PC-9 (cell line): ENCODE measurements at regions not wholly inside any gene's neighbourhood (a gene's known extent, or its start where the extent isn't known, plus 50 kb on each side); places are given as distances from the start of the nearest gene placed in this dataset.
"Not testable (repeated sequence)": the region's sequence is repeated elsewhere in the genome, so short reads cannot be mapped to it uniquely, and the experiment has no call there.

Source experiments
- BruUV-seq: library from RNA; stranded (reverse); fragments of 400-500 nt; replicated peaks from 2 replicates; lab custom pipeline; 2021; lab: Mats Ljungman, UMichigan
- CTCF ChIA-PET: fragments of 300-600 bp; sonication (Branson Sonifier 250); formaldehyde crosslinking; loops from one replicate; lab custom pipeline; 2022; ENCODE audit warnings: antibody characterized with exemption; lab: Charles Lee
- POLR2A ChIA-PET: fragments of 300-600 bp; sonication (Branson Sonifier 250); formaldehyde crosslinking; loops from one replicate; lab custom pipeline; 2022; ENCODE audit warnings: antibody characterized with exemption; ENCODE audit not compliant: unreplicated experiment; lab: Charles Lee
- DNase-seq, 2 experiments: peaks; one replicate each; pipeline versions ENCODE4 v3.0.0 to v3.0.0-alpha.2; 2015 to 2022; ENCODE audit warnings: mixed read lengths in 1 of 2
- H2AFZ ChIP-seq: fragments of 200-600 bp; sonication (generic); 2 replicates; pipeline ENCODE4 v1.8.1; 2017; ENCODE audit warnings: antibody characterized with exemption
- H3F3A ChIP-seq: fragments of 200-600 bp; sonication (generic); 2 replicates; pipeline ENCODE4 v1.8.1; 2017; ENCODE audit warnings: antibody characterized with exemption, mild to moderate bottlenecking, low read depth; ENCODE audit not compliant: insufficient read depth
- H3K27ac ChIP-seq: fragments of 200-600 bp; sonication (generic); 2 replicates; pipeline ENCODE4 v1.6.1; 2016; ENCODE audit warnings: mixed run types
- H3K27me3 ChIP-seq: fragments of 200-600 bp; sonication (generic); 2 replicates; pipeline ENCODE4 v1.6.1; 2016; ENCODE audit warnings: low read depth, mixed run types; ENCODE audit not compliant: insufficient read depth
- H3K36me3 ChIP-seq: fragments of 200-600 bp; sonication (generic); 2 replicates; pipeline ENCODE4 v1.6.1; 2016; ENCODE audit warnings: low read depth, mixed run types
- H3K4me1 ChIP-seq: fragments of 200-600 bp; sonication (generic); replicated peaks from 2 replicates; pipeline ENCODE4 v1.6.1; 2016; ENCODE audit warnings: mixed run types; ENCODE audit not compliant: insufficient read depth
- H3K4me2 ChIP-seq: fragments of 200-600 bp; sonication (generic); 2 replicates; pipeline ENCODE4 v1.6.1; 2017; ENCODE audit warnings: mixed run types
- H3K4me3 ChIP-seq: fragments of 200-600 bp; sonication (generic); 2 replicates; pipeline ENCODE4 v1.6.1; 2016; ENCODE audit warnings: mixed run types
- H3K79me2 ChIP-seq: fragments of 200-600 bp; sonication (generic); 2 replicates; pipeline ENCODE4 v1.6.1; 2017; ENCODE audit warnings: low read depth, mixed run types
- H3K9me2 ChIP-seq: fragments of 200-600 bp; sonication (generic); 2 replicates; pipeline ENCODE4 v1.8.1; 2017; ENCODE audit warnings: mild to moderate bottlenecking; ENCODE audit not compliant: insufficient read depth
- H3K9me3 ChIP-seq: fragments of 200-600 bp; sonication (generic); 2 replicates; pipeline ENCODE4 v1.8.1; 2016; ENCODE audit warnings: low read depth; ENCODE audit not compliant: insufficient read depth
- H4K20me1 ChIP-seq: fragments of 200-600 bp; sonication (generic); 2 replicates; pipeline ENCODE4 v1.8.1; 2017; ENCODE audit not compliant: insufficient read depth
- CTCF ChIP-seq: fragments of 200-600 bp; sonication (generic); conservative IDR thresholded peaks from 2 replicates; pipeline ENCODE4 v1.6.1; 2017; ENCODE audit warnings: mixed run types, antibody characterized with exemption, mild to moderate bottlenecking, moderate library complexity
- EZH2 ChIP-seq: fragments of 200-600 bp; sonication (generic); IDR thresholded peaks from 2 replicates; pipeline ENCODE4 v1.8.0; 2017; ENCODE audit warnings: antibody characterized with exemption, low read depth
- intact Hi-C: fragments of 100-400 bp; cut with micrococcal nuclease; formaldehyde crosslinking; loops from one replicate; pipeline ENCODE4 v1.10.0; 2022; ENCODE audit not compliant: unreplicated experiment

GRCh38 chr7:53151496-53151895, 116.1 kb downstream of the POM121L12 start:
- Histone ChIP-seq H3K79me2 (no peaks in the 10 kb centered on the region), H4K20me1 (no peaks in the 10 kb centered on the region; the same call in 1 of the 2 replicates), H3K36me3 (no peaks in the 10 kb centered on the region), H3K27me3 (no peaks in the 10 kb centered on the region), H3K4me3 (no peak overlapping the region), H2AFZ (no peak overlapping the region), H3K4me1 (no peaks in the 10 kb centered on the region), H3K27ac (no peak overlapping the region), H3K9me2 (no peaks in the 10 kb centered on the region), H3K4me2 (no peak overlapping the region), H3F3A (no peaks in the 10 kb centered on the region), H3K9me3 (no peaks in the 10 kb centered on the region)
- intact Hi-C loops: no loop called here
- POLR2A ChIA-PET: no interaction called here
- BruUV-seq: no TSS peak
- CTCF ChIA-PET: no interaction called here
- no peak for DNase-seq
- no peak for TF ChIP-seq CTCF
- TF ChIP-seq EZH2: no peak

- POLR2A ChIA-PET: interaction anchor here (0.9 kb wide), 1 partner anchor 1537 kb away, joined by 4 read pairs; no protein-coding TSS in a partner anchor
- intact Hi-C loops, H2AFZ ChIP-seq, H3K27ac ChIP-seq, BruUV-seq, H4K20me1 ChIP-seq, H3K4me3 ChIP-seq, H3K79me2 ChIP-seq, CTCF ChIA-PET, DNase-seq, H3F3A ChIP-seq, H3K4me2 ChIP-seq, H3K4me1 ChIP-seq, H3K9me2 ChIP-seq, H3K9me3 ChIP-seq, H3K36me3 ChIP-seq: not testable (repeated sequence)
- H3K27me3 ChIP-seq: 0 out of 2 replicates have a peak, but pooled peaks cover 11% of the 10 kb centered on the region
Observed at GRCh38 chr7:53187184-53187583, 151.8 kb downstream of the POM121L12 start.

GRCh38 chr7:53191191-53191695, 155.8 kb downstream of the POM121L12 start:
- peaks cover 16% of the 10 kb centered on the region; the same call in 1 of the 2 replicates for H3K27me3 ChIP-seq
- TF ChIP-seq EZH2: no peak
- no peak for TF ChIP-seq CTCF
- no peak overlapping the region for H3K4me2 ChIP-seq
- H3K9me2 ChIP-seq: no peaks in the 10 kb centered on the region
- no peaks in the 10 kb centered on the region for H3K36me3 ChIP-seq
- intact Hi-C loops: no loop called here
- H3K27ac ChIP-seq: no peak overlapping the region
- H3K4me1 ChIP-seq: no peaks in the 10 kb centered on the region
- ChIA-PET POLR2A (no interaction called here), CTCF (no interaction called here)
- H3K9me3 ChIP-seq: no peaks in the 10 kb centered on the region
- no peak overlapping the region for H3K4me3 ChIP-seq
- no peaks in the 10 kb centered on the region for H3F3A ChIP-seq
- no peaks in the 10 kb centered on the region for H4K20me1 ChIP-seq
- no peaks in the 10 kb centered on the region for H3K79me2 ChIP-seq
- DNase-seq: no peak
- no peak overlapping the region for H2AFZ ChIP-seq
- BruUV-seq: no TSS peak
